ENCODE measurements at regions not wholly inside any gene's neighbourhood (a gene's known extent, or its start where the extent isn't known, plus 50 kb on each side); places are given as distances from the start of the nearest gene placed in this dataset.

GRCh38 chr2:155844461-155844860 lies 488.1 kb downstream of the NR4A2 start:
- no peak for TF ChIP-seq EP300 (IDR thresholded peaks at IDR 0.05; ENCODE audit: low read depth)
- no peak for TF ChIP-seq POLR2A (IDR thresholded peaks at IDR 0.05)
